Coronary artery (tissue), 2 donors: ENCODE measurements at regions not wholly inside any gene's neighbourhood (a gene's known extent, or its start where the extent isn't known, plus 50 kb on each side); places are given as distances from the start of the nearest gene placed in this dataset.

Experiments
- DNase-seq: peaks from one replicate; pipeline ENCODE4 v3.0.0-alpha.2; 2017; ENCODE audit warnings: low spot score
- H3K27ac ChIP-seq, 2 donors: fragments of 200-600 bp; sonication (generic); one replicate each; pipeline ENCODE4 v1.5.1; 2016 to 2019
- H3K4me3 ChIP-seq: fragments of 200-600 bp; sonication (generic); 2 replicates; pipeline ENCODE4 v1.5.1; 2016; ENCODE audit warnings: mild to moderate bottlenecking, moderate library complexity
- TF ChIP-seq, protein P1 (sequence below): fragments of 200-600 bp; sonication (generic); IDR thresholded peaks from one replicate; pipeline ENCODE4 v1.5.1; 2019; ENCODE audit warnings: antibody characterized with exemption

DNA sequence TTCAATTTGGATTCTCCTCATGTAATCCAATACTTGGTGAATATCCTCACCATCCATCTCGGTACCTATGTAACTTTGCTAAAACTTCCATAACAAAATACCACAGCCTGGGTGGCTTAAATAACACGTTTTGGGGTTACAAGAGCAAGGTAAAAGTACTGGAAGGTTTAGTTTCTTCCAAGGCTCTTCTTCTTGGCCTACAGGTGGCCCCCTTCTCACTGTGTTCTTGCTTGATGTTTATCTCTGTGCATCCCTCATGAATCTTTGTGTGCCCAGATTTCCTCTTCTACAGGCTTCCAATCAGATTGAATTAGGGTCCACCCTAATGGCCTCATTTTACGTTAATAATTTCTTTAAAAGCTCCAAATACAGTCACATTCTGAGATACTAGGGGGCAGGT lies 163.3 kb upstream of the HCRTR2 start:
- Histone ChIP-seq H3K4me3 (no peak overlapping the region), H3K27ac (no peak overlapping the region)
- TF ChIP-seq, protein P1, sequence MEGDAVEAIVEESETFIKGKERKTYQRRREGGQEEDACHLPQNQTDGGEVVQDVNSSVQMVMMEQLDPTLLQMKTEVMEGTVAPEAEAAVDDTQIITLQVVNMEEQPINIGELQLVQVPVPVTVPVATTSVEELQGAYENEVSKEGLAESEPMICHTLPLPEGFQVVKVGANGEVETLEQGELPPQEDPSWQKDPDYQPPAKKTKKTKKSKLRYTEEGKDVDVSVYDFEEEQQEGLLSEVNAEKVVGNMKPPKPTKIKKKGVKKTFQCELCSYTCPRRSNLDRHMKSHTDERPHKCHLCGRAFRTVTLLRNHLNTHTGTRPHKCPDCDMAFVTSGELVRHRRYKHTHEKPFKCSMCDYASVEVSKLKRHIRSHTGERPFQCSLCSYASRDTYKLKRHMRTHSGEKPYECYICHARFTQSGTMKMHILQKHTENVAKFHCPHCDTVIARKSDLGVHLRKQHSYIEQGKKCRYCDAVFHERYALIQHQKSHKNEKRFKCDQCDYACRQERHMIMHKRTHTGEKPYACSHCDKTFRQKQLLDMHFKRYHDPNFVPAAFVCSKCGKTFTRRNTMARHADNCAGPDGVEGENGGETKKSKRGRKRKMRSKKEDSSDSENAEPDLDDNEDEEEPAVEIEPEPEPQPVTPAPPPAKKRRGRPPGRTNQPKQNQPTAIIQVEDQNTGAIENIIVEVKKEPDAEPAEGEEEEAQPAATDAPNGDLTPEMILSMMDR, result no peak
- no peak for DNase-seq

DNA sequence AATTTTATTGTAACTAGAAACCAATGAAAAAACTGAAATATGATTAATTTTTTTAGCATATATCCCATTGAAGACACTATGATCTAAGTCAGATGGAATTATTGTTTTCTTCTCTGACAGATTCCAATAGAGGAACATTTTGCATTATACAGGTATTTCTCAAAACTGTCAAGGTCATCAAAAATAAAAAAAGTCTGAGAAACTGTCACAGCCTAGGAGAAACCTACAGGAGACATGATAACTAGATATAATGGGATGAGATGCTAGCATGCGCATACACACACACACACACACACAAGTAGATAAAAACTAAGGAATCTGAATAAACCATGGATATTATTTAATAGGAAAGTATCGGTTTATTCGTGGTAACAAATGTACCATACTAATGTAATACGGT lies 161.9 kb upstream of the HCRTR2 start:
- DNase-seq, result no peak
- Histone ChIP-seq H3K4me3 (no peak overlapping the region), H3K27ac (no peak overlapping the region)
- TF ChIP-seq, protein P1, result no peak

DNA sequence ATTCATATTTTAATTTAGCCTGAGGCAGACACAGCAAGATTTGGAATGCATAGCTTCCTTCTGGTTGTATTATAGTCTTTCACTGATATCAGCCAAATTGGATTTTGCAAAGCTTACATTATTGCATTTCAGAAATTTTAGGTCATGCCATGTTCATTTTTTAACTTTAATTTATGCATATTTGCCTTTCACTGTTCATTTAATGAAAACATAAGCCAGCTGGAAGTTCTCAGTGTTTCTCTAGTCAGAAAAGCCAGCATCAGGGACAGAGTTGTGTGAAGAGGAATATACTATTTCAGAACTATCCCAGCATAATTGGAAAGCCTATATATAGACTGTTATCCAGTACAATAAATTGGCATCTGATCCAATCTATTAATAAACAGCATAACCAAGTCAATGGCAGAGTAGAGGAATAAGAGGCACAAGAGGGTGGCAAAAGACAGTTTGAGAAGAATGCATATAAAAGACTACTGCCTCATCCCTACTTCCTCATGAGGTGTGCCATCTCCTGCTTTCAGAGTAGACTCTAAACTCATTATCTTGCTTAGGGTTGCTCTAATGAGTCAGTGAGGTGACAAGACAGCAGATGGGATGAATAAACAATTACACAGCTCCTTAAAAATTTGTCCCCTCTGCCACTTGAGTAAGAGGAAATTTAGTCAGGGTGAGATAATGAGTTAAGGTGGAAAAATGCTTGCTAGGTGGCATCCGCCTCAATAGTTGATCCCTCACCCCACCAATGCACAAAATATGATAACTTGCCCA lies 159.8 kb upstream of the HCRTR2 start:
- no peak overlapping the region for H3K4me3 ChIP-seq
- H3K27ac ChIP-seq, result no peak overlapping the region
- TF ChIP-seq, protein P1, result no peak
- no peak for DNase-seq

DNA sequence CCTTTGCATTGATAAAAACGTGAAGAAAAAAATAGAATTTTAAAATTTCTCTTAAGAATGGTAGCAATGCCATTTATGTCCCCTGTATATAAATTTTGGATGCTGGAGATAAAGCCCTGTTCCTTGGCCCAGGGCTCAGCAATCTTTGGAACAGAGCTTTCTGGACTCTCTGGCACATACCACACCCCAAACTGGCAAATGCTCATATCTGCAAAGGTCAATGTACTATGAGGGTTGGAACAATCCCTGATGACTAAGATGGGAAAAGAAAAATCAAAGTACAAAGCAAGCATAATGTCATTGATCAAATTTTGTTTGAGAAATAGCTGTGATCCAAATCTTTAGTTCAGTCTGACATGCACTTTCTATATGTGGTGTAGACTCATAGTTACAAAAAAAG lies 158.1 kb upstream of the HCRTR2 start:
- Histone ChIP-seq H3K27ac (no peak overlapping the region), H3K4me3 (no peak overlapping the region)
- TF ChIP-seq, protein P1, result no peak
- no peak for DNase-seq

DNA sequence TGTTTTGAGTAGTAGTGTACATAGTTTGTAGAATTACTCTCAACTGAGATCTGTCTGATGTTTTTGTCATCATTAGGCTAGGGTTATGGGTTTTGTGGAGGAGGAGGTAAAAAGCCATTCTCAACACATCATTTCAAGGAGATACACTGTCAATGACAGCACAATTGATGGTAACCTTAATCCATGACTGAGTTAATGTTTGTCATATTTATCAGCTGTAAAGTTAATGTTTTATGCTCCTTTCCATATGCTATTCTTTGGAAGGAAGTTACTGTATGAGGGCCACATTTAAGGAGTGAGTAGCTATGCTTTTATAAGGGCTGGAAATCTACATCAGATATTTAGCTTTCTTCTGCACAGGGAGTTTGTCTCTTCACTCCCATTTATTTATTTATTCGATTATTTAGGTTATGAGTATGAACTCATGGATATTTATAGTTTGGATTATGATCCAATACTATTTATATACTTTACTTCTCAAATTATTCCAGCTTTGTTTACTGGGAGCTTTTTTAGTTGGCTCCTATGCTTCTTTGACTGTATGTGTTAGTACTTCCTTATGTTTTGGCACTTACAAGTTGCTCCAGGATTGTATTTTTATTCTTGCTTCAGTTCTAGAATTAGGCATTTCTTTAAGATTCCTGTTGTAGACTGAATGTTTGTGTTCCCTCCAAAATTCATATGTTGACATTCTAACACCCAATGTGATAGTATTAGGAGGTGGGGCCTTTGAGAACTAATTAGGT lies 156.6 kb upstream of the HCRTR2 start:
- TF ChIP-seq, protein P1, result no peak
- DNase-seq, result no peak
- Histone ChIP-seq H3K4me3 (no peak overlapping the region), H3K27ac (no peak overlapping the region)

DNA sequence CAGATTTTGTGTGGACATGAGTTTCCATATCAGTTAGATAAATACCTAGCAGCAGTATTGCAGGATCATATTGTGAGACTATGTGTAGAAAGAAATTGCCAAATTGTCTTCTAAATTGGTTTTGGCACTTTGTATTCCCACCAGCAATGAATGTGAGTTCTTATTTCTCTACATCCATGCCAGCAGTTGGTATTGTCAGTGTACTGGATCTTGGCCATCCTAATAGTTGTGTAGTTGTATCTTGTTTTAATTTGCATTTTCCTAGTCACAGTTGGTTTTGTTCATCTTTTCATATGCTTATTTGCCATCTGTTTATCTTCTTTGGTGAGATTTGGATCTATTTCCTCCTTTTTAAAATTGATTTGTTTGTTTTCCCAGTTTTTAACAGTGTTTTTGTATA lies 154.7 kb upstream of the HCRTR2 start:
- Histone ChIP-seq H3K4me3 (no peak overlapping the region), H3K27ac (no peak overlapping the region)
- no peak for DNase-seq
- TF ChIP-seq, protein P1, result no peak

DNA sequence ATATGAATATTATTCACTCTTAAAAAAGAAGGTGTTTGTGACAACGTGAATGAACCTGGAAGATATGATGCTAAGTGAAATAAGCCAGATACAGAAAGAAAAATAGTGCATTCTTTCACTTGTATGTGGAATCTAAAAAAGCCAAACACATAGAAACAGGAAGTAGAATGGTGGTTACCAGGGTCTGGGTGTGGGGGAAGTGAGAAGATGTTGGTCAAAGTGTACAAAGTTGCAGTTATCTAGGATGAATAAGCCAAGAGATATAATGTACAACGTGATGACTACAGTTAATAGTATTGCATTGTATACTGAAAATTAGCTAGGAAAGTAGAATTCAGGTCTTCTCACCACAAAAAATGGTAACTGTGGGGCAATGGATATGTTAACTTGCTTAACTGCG lies 151.1 kb upstream of the HCRTR2 start:
- no peak overlapping the region for H3K27ac ChIP-seq
- no peak for DNase-seq
- H3K4me3 ChIP-seq, result no peak overlapping the region
- TF ChIP-seq, protein P1, result no peak
